Muscle layer of duodenum (tissue), 2 donors: ENCODE measurements at regions not wholly inside any gene's neighbourhood (a gene's known extent, or its start where the extent isn't known, plus 50 kb on each side); places are given as distances from the start of the nearest gene placed in this dataset.
"Not testable (repeated sequence)": the region's sequence is repeated elsewhere in the genome, so short reads cannot be mapped to it uniquely, and the experiment has no call there.

ENCODE experiments used
- H3K27ac ChIP-seq: one replicate; pipeline ENCODE4 v1.7.0; 2013; ENCODE audit warnings: mild to moderate bottlenecking, low read length
- H3K27me3 ChIP-seq: one replicate; pipeline ENCODE4 v1.7.0; 2013; ENCODE audit warnings: low read depth, mild to moderate bottlenecking, control low read depth, low read length
- H3K36me3 ChIP-seq, 2 donors: one replicate each; pipeline ENCODE4 v1.7.0; 2013; ENCODE audit warnings: low read length in 2 of 2, control low read depth in 1 of 2, mild to moderate bottlenecking in 1 of 2; ENCODE audit not compliant: insufficient read depth in 2 of 2, control insufficient read depth in 1 of 2
- H3K4me1 ChIP-seq, 2 donors: one replicate each; pipeline ENCODE4 v1.7.0; 2013; ENCODE audit warnings: low read length in 2 of 2, mild to moderate bottlenecking in 2 of 2, control low read depth in 1 of 2, moderate library complexity in 1 of 2; ENCODE audit not compliant: insufficient read depth in 2 of 2, control insufficient read depth in 1 of 2
- H3K4me3 ChIP-seq, 2 donors: one replicate each; pipeline ENCODE4 v1.7.0; 2013; ENCODE audit warnings: low read length in 2 of 2, low read depth in 1 of 2, mild to moderate bottlenecking in 1 of 2
- H3K9me3 ChIP-seq, 2 donors: one replicate each; pipeline ENCODE4 v1.7.0; 2013; ENCODE audit warnings: low read length in 2 of 2, control low read depth in 1 of 2, mild to moderate bottlenecking in 1 of 2; ENCODE audit not compliant: control insufficient read depth in 1 of 2
- donor health status: healthy.

- peaks cover 4 to 40% of the 10 kb centered on the region in 2 donors for H3K4me1 ChIP-seq
- H3K36me3 ChIP-seq: no peaks in the 10 kb centered on the region
- H3K9me3 ChIP-seq: no peaks in the 10 kb centered on the region
- peak overlapping the region; percentile 71 for H3K27ac ChIP-seq
- no peak overlapping the region for H3K4me3 ChIP-seq
- no peaks in the 10 kb centered on the region for H3K27me3 ChIP-seq
These were observed 65.6 kb downstream of the OPTC start for GRCh38 chr1:203559523-203559922.

GRCh38 chr1:203561761-203562160 lies 64.9 kb upstream of the ATP2B4 start:
- H3K4me1 ChIP-seq: peaks cover 4 to 24% of the 10 kb centered on the region in 2 donors
- not testable (repeated sequence) for H3K27ac ChIP-seq, H3K36me3 ChIP-seq, H3K4me3 ChIP-seq, H3K27me3 ChIP-seq, H3K9me3 ChIP-seq

- no peak overlapping the region for H3K27ac ChIP-seq
- H3K27me3 ChIP-seq: no peaks in the 10 kb centered on the region
- H3K36me3 ChIP-seq: no peaks in the 10 kb centered on the region
- H3K4me1 ChIP-seq: peaks cover 0 to 8% of the 10 kb centered on the region in 2 donors
- H3K4me3 ChIP-seq: no peak overlapping the region
- H3K9me3 ChIP-seq: no peaks in the 10 kb centered on the region
These were observed 63.3 kb upstream of the ATP2B4 start for GRCh38 chr1:203563291-203563690.

- Histone ChIP-seq H3K4me3 (no peak overlapping the region), H3K9me3 (no peaks in the 10 kb centered on the region), H3K4me1 (peaks cover 0 to 1% of the 10 kb centered on the region in 2 donors), H3K27me3 (no peaks in the 10 kb centered on the region), H3K36me3 (no peaks in the 10 kb centered on the region), H3K27ac (no peak overlapping the region)
These were observed 62.6 kb upstream of the ATP2B4 start for GRCh38 chr1:203564024-203564423.

GRCh38 chr1:203565049-203565448 lies 61.6 kb upstream of the ATP2B4 start:
- no peaks in the 10 kb centered on the region for H3K9me3 ChIP-seq
- H3K4me1 ChIP-seq: no peaks in the 10 kb centered on the region
- H3K4me3 ChIP-seq: no peak overlapping the region
- H3K27me3 ChIP-seq: no peaks in the 10 kb centered on the region
- H3K27ac ChIP-seq: no peak overlapping the region
- no peaks in the 10 kb centered on the region for H3K36me3 ChIP-seq

- no peak overlapping the region for H3K27ac ChIP-seq
- H3K9me3 ChIP-seq: no peaks in the 10 kb centered on the region
- no peaks in the 10 kb centered on the region for H3K36me3 ChIP-seq
- H3K4me3 ChIP-seq: no peak overlapping the region
- no peaks in the 10 kb centered on the region for H3K27me3 ChIP-seq
- no peaks in the 10 kb centered on the region for H3K4me1 ChIP-seq
These were observed 60.7 kb upstream of the ATP2B4 start for GRCh38 chr1:203565981-203566380.

GRCh38 chr1:203566966-203567365 lies 59.7 kb upstream of the ATP2B4 start:
- not testable (repeated sequence) for H3K27ac ChIP-seq, H3K36me3 ChIP-seq, H3K4me1 ChIP-seq, H3K9me3 ChIP-seq, H3K27me3 ChIP-seq, H3K4me3 ChIP-seq

GRCh38 chr1:203567596-203567995 lies 59.0 kb upstream of the ATP2B4 start:
- peaks cover 0 to 6% of the 10 kb centered on the region in 2 donors for H3K4me1 ChIP-seq
- no peaks in the 10 kb centered on the region for H3K27me3 ChIP-seq
- no peaks in the 10 kb centered on the region for H3K36me3 ChIP-seq
- no peak overlapping the region for H3K4me3 ChIP-seq
- H3K27ac ChIP-seq: no peak overlapping the region
- H3K9me3 ChIP-seq: no peaks in the 10 kb centered on the region

- Histone ChIP-seq H3K27ac (no peak overlapping the region), H3K4me3 (no peak overlapping the region), H3K27me3 (no peaks in the 10 kb centered on the region), H3K36me3 (no peaks in the 10 kb centered on the region), H3K4me1 (peaks cover 0 to 6% of the 10 kb centered on the region in 2 donors), H3K9me3 (no peaks in the 10 kb centered on the region)
These were observed 56.9 kb upstream of the ATP2B4 start for GRCh38 chr1:203569490-203570318.

- H3K4me1 ChIP-seq: peaks cover 0 to 6% of the 10 kb centered on the region in 2 donors
These were observed 55.8 kb upstream of the ATP2B4 start for GRCh38 chr1:203570805-203571204.

GRCh38 chr1:203571661-203572060 lies 55.0 kb upstream of the ATP2B4 start:
- H3K4me3 ChIP-seq: no peak overlapping the region
- peaks cover 0 to 6% of the 10 kb centered on the region in 2 donors for H3K4me1 ChIP-seq
- no peaks in the 10 kb centered on the region for H3K27me3 ChIP-seq
- no peak overlapping the region for H3K27ac ChIP-seq
- H3K36me3 ChIP-seq: no peaks in the 10 kb centered on the region
- no peaks in the 10 kb centered on the region for H3K9me3 ChIP-seq

More at GRCh38 chr1:203570805-203571204, 55.8 kb upstream of the ATP2B4 start:
- no peaks in the 10 kb centered on the region for H3K9me3 ChIP-seq
- H3K27ac ChIP-seq: no peak overlapping the region
- no peak overlapping the region for H3K4me3 ChIP-seq
- no peaks in the 10 kb centered on the region for H3K36me3 ChIP-seq
- H3K27me3 ChIP-seq: no peaks in the 10 kb centered on the region

GRCh38 chr1:203572134-203572625 lies 54.5 kb upstream of the ATP2B4 start:
- Histone ChIP-seq H3K4me1 (peaks cover 0 to 6% of the 10 kb centered on the region in 2 donors), H3K27ac (no peak overlapping the region), H3K9me3 (no peaks in the 10 kb centered on the region), H3K36me3 (no peaks in the 10 kb centered on the region), H3K27me3 (no peaks in the 10 kb centered on the region), H3K4me3 (no peak overlapping the region)
